ENCODE measurements at regions not wholly inside any gene's neighbourhood (a gene's known extent, or its start where the extent isn't known, plus 50 kb on each side); places are given as distances from the start of the nearest gene placed in this dataset.

DNA sequence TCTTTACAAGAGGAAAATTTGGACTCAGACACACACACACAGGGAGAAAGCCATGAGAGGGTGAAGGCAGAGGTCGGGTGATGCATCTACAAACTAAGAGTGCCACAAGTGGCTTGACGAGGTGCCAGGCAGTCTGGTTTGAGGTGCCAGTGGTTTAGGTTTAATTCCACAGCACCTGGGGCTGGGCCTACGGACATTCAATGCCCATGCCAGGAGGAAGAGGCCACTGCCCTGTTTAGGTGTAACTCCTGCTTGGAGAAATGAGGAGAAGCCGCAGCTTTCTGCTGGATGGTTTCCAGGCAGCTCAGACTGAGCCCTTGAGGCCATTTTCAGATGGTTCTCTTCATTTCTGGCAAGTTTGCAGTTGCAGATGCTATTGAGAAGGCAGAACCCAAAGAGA is 83.6 kb downstream of the HTR5A start:
- TF ChIP-seq, protein P1, sequence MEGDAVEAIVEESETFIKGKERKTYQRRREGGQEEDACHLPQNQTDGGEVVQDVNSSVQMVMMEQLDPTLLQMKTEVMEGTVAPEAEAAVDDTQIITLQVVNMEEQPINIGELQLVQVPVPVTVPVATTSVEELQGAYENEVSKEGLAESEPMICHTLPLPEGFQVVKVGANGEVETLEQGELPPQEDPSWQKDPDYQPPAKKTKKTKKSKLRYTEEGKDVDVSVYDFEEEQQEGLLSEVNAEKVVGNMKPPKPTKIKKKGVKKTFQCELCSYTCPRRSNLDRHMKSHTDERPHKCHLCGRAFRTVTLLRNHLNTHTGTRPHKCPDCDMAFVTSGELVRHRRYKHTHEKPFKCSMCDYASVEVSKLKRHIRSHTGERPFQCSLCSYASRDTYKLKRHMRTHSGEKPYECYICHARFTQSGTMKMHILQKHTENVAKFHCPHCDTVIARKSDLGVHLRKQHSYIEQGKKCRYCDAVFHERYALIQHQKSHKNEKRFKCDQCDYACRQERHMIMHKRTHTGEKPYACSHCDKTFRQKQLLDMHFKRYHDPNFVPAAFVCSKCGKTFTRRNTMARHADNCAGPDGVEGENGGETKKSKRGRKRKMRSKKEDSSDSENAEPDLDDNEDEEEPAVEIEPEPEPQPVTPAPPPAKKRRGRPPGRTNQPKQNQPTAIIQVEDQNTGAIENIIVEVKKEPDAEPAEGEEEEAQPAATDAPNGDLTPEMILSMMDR (IDR thresholded peaks at IDR 0.05) = no peak
- TF ChIP-seq EP300 (IDR thresholded peaks at IDR 0.05) (no peak), POLR2A (IDR thresholded peaks at IDR 0.05) (no peak), POLR2AphosphoS5 (IDR thresholded peaks at IDR 0.05) (no peak)
